ENCODE measurements at regions not wholly inside any gene's neighbourhood (a gene's known extent, or its start where the extent isn't known, plus 50 kb on each side); places are given as distances from the start of the nearest gene placed in this dataset.
"Not testable (repeated sequence)": the region's sequence is repeated elsewhere in the genome, so short reads cannot be mapped to it uniquely, and the experiment has no call there.

DNA sequence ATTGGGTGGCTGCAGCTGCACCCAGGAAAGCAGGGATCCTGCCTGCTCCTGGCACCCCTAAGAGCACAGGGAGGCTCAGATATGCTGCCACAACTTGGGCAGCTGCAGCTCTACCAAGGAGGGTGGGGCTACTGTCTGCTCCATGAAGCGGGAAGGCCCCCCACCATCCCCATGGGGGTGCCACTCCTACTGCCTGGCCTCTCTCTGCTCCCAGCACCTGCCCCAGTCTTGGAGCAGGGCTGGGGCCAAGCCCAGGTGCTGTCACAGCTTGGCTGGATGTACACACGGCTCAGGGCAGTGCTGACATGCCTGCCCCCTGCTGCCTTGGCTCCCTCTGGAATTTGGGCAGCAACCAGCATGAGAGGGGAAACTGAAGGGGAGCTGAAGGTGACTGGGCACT lies 214.7 kb upstream of the PLPPR1 start:
- DNase-seq (ENCODE audit: low read depth): no peak

DNA sequence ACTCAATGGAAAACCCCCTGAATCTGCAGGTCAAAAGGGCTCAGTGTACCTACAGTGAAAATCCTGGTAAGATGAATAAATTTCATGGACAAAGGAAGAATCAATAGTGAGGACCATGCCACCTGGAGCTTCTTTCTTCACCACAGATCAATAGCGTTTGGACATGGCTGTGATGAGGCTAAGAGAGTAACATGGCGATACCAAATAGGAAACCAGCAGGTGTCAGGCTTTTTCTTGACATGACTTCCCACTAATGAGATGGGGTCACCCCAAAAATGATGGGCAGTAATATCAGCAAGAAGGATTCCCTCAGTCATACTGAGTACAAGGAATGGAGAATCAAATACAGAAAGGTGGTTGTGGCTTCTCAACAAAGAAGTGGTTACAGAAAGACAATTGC lies 208.5 kb upstream of the PLPPR1 start:
- no peak for DNase-seq (ENCODE audit: low read depth)

DNA sequence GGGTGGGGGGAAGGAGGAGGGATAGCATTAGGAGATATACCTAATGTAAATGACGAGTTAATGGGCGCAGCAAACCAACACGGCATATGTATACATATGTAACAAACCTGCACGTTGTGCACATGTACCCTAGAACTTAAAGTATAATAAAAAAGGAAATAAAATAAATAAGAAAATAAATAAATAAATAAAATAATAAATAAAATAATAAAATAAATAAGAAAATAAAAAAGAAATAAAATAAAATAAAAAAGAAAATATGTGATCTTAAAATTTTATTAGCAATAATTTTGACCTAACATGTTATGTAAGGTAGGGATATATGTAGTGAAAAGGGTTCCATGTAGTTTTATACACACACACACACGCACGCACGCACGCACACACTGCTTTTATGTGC lies 195.5 kb upstream of the PLPPR1 start:
- not testable (repeated sequence) for DNase-seq (ENCODE audit: low read depth)

DNA sequence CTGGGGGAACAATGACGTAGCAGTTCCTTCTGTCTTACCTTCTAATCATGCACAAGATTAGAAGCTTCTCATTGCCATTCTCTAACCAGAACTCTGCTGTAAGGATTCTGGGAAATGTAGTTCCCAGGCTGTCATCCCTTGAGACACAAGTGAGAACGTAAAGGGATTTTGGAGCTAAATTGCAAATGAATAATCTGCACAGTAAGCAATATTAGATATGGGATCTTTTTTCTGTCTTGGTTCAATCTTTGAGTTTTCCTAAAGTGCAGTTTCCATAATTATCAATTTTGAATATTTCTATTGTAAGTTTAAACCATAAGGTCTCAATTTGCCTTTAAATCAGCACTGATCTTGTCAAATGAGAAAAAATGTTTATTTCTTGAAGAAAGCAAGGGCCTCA lies 189.7 kb upstream of the PLPPR1 start:
- DNase-seq (ENCODE audit: low read depth): no peak

DNA sequence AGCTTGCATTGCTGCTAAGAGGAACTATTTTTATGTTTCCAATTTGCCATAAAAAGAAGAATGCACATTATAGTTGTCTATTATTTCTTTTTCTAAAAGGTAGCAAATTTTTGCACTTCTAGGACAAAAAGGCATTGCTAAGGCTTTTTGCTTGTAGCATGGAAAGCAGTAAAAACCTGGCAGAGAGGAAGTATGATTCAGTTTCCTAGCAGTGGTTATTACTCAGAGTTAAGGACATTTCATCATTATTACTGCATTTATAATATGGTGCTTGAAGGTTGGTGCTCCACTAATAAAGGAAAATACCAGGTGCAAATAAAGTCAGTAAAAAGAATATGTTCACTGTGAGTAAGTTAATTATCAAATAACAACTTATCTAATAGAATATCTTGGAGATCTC lies 179.8 kb upstream of the PLPPR1 start:
- no peak for DNase-seq (ENCODE audit: low read depth)

DNA sequence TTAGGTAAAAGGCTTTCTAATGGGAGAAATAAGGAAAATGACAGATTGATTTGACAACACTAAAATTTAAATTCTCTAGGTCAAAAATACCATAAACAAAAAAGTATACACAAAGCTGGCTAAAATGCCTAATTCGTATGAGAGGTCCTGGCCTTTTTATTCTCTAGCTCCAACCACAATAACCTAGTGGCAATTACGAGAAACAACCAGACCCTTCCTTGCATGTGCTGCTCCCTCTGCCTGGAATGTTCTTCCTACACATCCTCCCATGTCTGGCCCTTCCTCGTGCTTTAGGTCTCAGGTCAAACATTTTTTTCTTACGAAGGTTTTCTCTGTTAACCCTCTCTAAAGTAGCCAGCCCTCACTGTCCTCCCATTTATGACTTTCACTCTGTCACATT lies 176.4 kb upstream of the PLPPR1 start:
- DNase-seq (ENCODE audit: low read depth): no peak

DNA sequence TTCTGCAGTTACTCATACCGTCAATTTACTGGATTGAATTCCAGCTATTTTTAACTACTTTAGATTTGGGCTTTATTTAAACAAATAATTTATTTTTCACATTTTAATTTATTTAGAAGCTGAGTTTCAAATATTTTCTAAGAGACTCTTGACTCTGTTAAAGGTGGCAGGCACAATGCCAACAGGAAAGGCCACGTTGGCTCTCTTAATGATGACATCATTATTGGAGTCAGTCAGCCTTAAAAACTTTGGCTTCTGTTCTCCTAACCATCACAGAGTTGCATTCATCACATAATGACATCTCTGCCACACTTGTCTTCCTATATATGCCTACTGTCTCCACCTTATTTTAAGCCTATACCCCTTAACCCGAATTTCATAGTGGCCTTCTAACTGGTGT lies 172.3 kb upstream of the PLPPR1 start:
- no peak for DNase-seq (ENCODE audit: low read depth)

DNA sequence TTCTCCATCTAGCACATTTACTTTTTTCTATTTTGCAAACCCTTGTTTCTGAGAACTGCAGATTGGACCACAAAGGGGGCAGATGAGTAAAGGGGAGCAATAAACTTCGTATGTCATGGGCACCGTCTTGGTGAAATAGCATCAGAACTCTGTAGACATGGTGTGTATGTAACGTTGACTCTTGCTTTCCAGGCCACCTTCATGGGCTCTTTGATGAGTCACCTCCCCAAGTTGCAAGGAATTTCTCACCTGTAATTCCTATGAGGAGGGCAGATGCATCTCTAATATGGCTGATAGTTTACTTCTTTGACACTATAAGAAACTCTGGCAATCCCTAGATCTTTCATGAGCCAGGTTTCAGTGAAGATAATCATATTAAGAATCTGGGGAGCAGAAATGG lies 163.4 kb upstream of the PLPPR1 start:
- DNase-seq (ENCODE audit: low read depth): no peak

DNA sequence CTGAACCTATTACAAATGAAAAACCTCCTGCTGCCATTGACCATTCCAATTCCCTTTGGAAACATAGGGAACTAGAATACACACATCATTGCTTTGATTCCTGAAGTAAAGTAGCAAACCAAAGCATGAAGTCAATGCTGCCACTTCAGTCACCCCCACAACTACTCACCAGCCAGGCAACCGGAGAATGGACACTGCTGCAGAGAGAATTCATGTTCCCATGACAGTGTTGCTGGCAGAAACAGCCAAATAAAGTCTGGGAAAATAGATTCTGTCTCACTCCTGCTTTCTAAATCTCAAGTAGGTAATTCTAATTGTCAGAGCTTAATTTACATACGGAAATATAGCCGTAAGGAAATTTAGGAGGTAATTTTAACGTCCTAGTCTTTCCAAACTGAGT lies 162.9 kb upstream of the PLPPR1 start:
- no peak for DNase-seq (ENCODE audit: low read depth)

DNA sequence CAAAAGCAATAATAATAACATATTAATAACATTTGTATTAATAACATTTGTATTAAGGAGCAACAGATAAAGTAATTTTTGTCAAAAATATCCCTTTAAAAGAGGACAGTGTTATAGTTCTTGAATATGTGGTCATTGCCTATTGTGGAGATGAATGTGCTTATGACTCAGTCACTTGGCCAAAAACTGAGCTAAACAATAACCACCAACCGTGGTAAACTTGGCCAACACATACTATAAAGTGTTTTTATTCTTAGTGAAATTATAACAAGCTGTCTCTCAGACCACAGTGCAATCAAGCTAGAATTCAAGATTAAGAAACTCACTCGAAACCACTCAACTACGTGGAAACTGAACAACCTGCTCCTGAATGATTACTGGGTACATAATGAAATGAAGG lies 159.2 kb upstream of the PLPPR1 start:
- no peak for DNase-seq (ENCODE audit: low read depth)

DNA sequence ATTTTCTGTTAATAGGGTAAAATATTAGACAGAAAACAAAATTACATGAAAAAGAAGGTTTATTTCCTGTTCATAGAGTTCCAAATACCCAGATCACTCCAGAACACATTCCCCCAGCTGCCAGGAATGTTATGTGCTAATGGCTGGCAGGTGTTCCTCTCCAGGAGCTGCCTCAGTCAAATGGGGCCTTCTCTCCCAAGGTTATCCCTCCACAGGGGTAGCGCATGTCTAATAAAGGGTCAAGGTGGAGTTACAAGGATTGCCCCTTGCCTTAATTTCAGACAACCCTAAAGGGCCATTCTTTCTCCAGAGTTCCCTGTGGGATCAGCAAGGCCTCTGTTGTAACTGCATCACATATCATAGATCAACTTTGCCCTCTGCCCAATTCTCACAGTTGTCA lies 148.6 kb upstream of the PLPPR1 start:
- no peak for DNase-seq (ENCODE audit: low read depth)

DNA sequence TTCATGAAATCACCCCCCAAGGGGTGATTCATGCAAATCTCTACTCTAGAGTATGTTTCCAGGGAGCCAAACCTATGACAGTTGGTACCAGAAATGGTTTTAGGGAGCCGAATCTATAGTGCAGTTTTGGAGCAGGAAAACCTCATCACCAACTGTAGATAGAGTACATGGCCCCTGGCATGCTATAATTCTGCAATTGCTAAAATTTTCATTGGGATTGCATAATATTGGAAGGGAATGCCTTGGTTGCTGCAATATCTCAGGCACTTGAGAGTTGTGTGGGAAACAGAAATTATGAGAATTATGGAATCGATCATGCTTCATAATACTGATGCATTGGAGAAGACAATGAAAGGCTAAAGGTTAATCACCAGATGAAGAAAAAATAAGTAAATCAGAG lies 148.2 kb upstream of the PLPPR1 start:
- DNase-seq (ENCODE audit: low read depth): no peak

DNA sequence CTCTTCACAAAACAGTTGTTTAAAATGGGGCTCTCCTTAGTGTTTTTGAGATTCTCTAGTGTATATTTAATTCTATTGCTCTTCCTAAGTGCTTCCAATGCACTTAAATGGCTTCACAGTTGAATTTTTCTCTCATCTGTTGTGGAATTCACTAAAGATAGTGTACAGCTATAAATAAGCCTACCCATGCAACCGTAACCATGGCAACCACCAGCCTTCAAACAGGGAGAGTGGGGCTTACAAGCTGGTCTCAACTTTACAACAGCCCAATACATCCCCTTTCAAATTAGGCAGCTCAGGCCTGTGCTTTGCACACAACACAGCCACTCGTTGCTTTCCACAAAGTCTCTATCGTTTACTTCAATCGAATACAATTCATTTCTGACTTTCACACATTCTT lies 144.0 kb upstream of the PLPPR1 start:
- no peak for DNase-seq (ENCODE audit: low read depth)

DNA sequence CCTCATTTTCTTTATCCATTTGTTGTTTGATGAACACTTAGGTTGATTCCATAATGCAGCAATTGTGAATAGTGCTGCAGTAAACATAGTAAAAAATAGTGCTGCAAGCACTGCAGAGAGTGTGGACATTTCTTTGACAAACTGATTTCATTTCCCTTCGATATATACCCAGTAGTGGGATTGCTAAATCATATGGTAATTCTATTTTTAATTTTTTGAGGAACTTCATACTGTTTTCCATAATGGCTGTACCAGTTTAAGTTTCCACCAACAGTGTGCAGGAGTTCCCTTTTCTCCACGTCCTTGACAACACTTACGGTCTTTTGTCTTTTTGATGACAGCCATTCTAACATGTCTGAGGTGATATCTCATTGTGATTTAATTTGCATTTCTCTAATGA lies 138.2 kb upstream of the PLPPR1 start:
- DNase-seq (ENCODE audit: low read depth): no peak

DNA sequence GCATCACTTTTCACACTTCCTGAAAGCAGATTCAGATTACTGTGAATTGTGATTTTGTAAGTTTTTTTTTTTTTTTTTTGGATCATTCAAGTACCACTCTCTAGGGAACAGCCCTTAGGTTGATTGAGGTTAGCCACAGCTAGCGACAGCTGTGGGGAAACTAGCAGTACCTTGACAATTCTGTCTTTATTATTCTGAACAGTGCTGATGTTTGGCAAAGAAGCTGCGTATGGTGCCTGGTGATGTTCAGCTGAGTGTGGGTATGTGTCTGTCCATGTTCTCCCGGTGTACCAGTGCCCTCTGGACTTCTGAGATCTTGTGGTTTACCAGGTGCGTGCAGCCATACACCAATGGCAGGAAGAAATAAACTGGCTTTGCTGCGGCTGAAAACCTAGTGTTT lies 117.3 kb upstream of the PLPPR1 start:
- DNase-seq (ENCODE audit: low read depth): no peak

DNA sequence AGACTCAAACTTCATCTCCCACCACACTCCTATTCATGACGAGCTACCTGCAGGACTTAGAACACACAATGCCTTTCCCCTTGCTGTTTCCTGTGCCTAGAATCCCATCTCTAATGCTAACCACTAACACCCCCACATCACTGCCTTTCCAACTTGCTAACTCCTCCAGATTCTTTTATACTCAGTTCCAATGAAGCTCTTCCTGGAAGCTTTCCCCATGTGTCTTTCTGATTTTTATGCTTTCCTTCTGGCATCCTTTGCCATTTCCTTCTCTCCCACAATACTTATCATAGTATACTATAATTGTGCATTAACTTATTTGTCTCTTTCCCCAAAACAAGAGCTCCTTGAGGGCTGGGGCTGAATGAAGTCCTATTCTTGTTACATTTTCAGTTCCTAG lies 115.3 kb upstream of the PLPPR1 start:
- no peak for DNase-seq (ENCODE audit: low read depth)

DNA sequence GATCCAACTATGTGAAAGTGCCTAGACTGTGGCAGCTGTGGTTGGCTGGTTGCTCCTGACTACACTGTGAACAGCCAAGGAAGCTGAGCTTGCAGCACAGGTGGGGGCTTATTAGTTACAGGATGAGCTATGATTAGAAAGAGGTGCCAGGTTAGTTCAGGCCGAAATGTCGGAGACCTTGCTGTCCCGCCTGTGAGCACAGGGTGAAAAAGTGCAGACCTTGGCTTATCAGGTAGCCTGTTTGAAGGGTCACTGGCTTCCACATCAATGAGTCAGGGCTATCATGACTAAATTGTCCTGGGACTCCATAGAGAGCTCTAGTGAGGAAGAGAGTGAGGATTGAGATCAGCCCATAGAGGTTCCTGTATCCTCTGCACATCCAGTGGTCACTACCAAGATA lies 114.3 kb upstream of the PLPPR1 start:
- DNase-seq (ENCODE audit: low read depth): no peak

DNA sequence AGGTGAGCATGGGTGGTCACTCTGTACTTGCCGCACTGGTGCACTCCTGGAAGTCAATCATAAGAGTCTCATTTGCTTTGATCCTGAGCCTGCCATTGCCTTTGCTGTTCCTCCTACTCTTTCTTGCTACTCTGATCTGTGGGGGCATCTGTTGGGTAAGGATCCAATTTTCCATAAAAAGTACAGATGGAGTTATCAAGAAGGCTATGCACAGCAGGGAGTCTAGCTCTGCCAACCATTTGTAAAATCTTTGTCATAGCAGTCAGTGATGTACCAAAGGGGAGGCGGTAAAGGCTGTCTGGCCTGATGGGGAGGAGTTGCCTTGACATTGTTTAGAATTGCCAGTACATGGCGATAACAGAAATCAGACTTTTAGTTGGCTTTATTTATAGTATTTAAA lies 109.0 kb upstream of the PLPPR1 start:
- DNase-seq (ENCODE audit: low read depth): no peak

DNA sequence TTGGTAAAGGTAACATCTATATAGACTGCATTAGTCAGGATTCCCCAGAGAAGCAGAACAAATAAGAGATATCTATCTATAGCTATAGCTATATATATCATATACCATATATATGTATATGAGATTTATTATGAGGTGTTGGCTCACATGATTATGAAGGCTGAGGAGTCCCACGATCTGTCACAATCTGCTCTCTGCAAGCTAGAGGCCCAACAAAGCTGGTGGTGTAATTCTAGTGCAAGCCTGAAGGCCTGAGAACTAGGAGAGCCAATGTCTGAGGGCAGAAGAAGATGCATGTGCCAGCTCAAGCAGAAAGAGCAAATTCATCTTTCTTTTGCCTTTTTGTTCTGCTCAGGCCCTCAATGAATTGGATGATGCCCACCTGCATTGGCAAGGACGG lies 102.2 kb upstream of the PLPPR1 start:
- no peak for DNase-seq (ENCODE audit: low read depth)

DNA sequence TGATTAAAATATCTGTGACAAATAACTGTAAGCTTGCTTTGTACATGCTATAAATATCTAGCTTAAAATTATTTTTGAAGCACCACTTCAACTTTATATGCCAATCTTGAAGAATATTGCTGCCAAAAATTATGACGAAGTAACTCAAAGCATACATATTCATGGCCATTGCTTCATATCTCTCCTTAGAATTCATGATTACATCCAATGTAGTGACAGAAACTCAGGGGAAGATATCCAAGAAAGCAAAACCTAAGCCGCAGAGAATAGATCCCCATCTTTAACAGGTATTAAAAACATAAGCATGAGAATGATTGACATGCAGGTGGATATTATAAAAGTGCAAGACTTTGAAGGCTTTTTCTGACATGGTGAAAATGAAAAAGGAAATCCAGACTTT lies 100.8 kb upstream of the PLPPR1 start:
- DNase-seq (ENCODE audit: low read depth): no peak

DNA sequence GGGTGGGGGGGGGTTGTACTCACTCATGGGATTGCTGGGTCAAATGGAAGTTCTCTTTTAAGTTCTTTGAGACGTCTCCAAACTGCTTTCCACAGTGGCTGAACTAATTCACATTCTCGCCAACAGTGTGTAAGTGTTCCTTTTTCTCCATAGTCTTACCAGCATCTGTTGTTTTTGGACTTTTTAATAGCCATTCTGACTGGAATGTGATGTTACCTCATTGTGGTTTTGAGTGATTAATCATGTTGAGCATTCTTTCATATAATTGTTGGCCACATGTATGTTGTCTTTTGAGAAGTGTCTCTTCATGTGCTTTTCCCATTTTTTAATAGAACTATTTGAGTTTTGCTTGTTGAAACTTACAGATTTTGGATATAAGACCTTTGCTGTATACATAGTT lies 94.9 kb upstream of the PLPPR1 start:
- no peak for DNase-seq (ENCODE audit: low read depth)

DNA sequence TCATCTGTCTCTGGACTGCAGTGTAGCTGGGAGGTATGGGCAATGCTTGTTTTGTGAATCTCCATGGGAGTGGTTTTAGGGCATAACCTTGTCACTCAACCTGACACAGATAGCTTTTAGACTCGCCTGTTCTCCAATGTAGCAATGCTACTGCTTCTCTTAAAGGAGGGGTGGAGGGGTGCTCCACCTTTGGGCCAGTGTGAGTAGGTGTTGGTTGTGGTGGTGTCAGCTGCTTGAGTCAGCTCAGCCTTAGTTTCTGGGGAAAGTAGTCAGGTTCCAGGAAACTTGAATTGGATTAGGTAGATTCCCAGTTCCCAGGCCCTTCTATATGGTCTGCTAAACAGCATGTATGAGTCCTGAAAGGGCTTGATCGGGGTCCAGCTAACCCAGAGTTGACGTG lies 91.1 kb upstream of the PLPPR1 start:
- no peak for DNase-seq (ENCODE audit: low read depth)

DNA sequence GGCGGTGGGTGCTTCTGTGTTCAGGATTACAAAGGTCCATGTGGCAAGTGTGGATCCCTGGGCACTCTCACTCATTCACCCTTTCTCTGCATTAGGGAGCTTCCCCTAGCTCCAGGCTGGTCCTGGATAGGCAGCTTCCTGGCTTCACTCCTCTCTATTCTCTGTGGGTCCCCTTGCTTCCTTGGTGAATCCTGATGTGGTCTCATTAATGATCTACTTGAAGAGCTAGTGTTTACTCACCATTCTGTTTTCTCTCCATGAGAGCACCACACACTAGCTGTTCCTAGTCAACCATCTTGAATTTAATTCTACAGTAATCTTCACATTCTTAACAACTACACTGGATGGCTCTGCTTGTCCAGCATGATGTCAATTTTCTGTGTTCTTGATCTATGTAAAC lies 90.0 kb upstream of the PLPPR1 start:
- no peak for DNase-seq (ENCODE audit: low read depth)

DNA sequence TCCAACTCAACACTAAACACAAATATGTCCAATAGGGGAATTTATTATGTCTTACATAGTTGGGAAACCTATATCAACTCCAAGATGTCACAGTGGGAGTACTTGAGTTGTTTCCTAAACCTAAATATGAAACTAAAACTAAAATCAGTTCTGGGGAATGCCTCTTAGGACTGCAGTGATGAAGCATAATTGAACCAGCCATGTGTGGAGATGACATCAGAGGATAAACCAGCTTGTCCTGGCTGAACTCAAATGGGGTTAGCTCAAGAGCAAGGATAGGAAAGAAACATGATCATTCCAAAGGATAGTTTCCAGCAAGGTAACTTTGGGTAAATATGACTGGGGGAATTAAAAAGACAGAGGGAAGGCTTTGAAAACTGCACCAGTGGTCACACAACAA lies 88.9 kb upstream of the PLPPR1 start:
- DNase-seq (ENCODE audit: low read depth): no peak

DNA sequence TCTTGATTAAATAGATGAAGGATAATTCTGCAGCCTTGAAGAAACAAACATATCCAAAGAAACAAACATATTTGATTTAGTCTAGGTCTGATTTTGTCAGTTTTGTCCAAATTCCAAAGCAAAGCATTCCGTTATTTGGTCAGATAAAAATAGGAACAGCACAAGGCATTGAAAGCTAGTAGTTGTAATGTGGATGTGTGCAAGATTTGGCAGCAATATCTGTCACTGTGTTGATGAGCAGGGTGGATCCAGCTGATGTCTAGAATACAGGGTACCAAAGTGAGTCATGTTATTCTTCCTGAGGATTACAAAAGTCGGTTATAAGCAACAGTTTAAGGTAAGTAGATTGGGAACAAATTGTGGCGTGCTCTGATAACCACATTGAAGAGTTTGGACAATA lies 69.3 kb upstream of the PLPPR1 start:
- DNase-seq (ENCODE audit: low read depth): no peak
